ENCODE measurements at regions not wholly inside any gene's neighbourhood (a gene's known extent, or its start where the extent isn't known, plus 50 kb on each side); places are given as distances from the start of the nearest gene placed in this dataset.

DNA sequence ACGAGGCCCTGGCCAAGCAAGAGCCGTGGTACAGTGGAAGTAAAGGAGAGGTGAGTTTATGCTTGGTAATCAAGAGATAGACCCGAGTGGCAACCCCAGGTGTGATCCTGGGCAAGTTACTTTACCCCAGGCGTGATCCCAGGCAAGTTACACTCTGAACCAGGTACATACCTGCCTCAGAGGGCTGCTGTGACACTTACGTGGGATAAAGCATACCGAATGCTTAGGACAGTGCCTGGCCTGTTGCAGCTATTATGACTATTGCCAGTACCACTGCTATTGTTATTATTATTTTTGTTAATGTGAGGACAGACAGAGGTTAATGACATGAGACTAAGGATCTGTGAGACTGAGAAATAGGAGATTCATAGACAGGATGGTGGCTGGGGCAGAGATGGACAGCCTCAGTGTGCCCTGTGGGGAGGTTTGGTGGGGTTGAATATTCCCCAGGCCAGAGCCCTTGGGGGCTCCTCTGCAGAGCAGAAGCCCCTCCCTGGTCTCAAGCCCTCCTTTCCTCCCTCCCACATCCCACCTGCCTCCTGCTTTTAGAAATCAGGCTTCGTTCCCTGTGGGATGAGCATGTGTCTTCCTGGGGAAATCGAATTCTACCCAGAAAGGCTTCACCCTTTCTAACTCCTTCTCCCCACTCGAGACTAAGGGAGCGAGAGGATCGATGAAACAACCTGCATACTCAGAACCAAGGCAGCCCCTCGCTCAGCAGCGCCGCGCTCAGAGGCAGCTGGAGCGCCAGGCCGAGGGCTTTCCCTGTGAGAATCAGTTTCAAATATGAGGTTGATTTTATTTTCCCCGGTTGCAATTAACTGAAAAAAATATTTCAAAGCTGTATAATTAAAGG, 62.0 kb upstream of the SIX3 start:
- Histone ChIP-seq H4K20me1 (ENCODE audit: insufficient read depth) (no peaks in the 10 kb centered on the region), H3K27ac (no peak overlapping the region), H3F3A (ENCODE audit: insufficient read depth) (no peaks in the 10 kb centered on the region), H3K9me3 (ENCODE audit: low read depth) (no peaks in the 10 kb centered on the region), H3K27me3 (replicated peaks; ENCODE audit: insufficient read depth) (peaks cover 54% of the 10 kb centered on the region), H3K4me2 (ENCODE audit: unreplicated experiment) (no peak overlapping the region), H3K4me3 (no peak overlapping the region), H2AFZ (no peak overlapping the region), H3K4me1 (ENCODE audit: insufficient read depth) (no peaks in the 10 kb centered on the region), H3K36me3 (ENCODE audit: low read depth) (no peaks in the 10 kb centered on the region), H3K9ac (no peak overlapping the region), H3K9me2 (ENCODE audit: insufficient read depth) (no peaks in the 10 kb centered on the region), H3K79me2 (ENCODE audit: insufficient read depth) (no peaks in the 10 kb centered on the region)
- DNase-seq, result no peak
- in situ Hi-C loops (cut with MboI), result no loop called here
- no peak for TF ChIP-seq EZH2 (IDR thresholded peaks at IDR 0.05; ENCODE audit: insufficient read depth, poor library complexity, severe bottlenecking)
- TF ChIP-seq EZH2phosphoT487 (IDR thresholded peaks at IDR 0.05; ENCODE audit: insufficient read depth, low read depth), result no peak
- WGBS, 2 experiments (ENCODE audit: low coverage in 1 of 2, low lambda C conversion rate in 2 of 2, missing lambda C conversion rate in 2 of 2), result 66 to 68% methylated on average over 18 of the region's 18 CpGs

- Histone ChIP-seq H4K20me1 (ENCODE audit: insufficient read depth) (no peaks in the 10 kb centered on the region), H3F3A (ENCODE audit: insufficient read depth) (no peaks in the 10 kb centered on the region), H3K36me3 (ENCODE audit: low read depth) (no peaks in the 10 kb centered on the region), H3K9ac (no peak overlapping the region), H3K27ac (no peak overlapping the region), H3K9me3 (ENCODE audit: low read depth) (no peaks in the 10 kb centered on the region), H3K4me2 (ENCODE audit: unreplicated experiment) (no peak overlapping the region), H3K4me3 (no peak overlapping the region), H3K4me1 (ENCODE audit: insufficient read depth) (no peaks in the 10 kb centered on the region), H3K79me2 (ENCODE audit: insufficient read depth) (no peaks in the 10 kb centered on the region), H2AFZ (no peak overlapping the region), H3K27me3 (replicated peaks; ENCODE audit: insufficient read depth) (peaks cover 60% of the 10 kb centered on the region), H3K9me2 (ENCODE audit: insufficient read depth) (no peaks in the 10 kb centered on the region)
- WGBS, 2 experiments (ENCODE audit: low coverage in 1 of 2, low lambda C conversion rate in 2 of 2, missing lambda C conversion rate in 2 of 2), result 51 to 57% methylated on average over 8 of the region's 8 CpGs
- DNase-seq, result no peak
- in situ Hi-C loops (cut with MboI), result no loop called here
- TF ChIP-seq EZH2 (IDR thresholded peaks at IDR 0.05; ENCODE audit: insufficient read depth, poor library complexity, severe bottlenecking) (no peak), EZH2phosphoT487 (IDR thresholded peaks at IDR 0.05; ENCODE audit: insufficient read depth, low read depth) (no peak)
These were observed 61.4 kb upstream of the SIX3 start for GRCh38 chr2:44880125-44880483.

DNA sequence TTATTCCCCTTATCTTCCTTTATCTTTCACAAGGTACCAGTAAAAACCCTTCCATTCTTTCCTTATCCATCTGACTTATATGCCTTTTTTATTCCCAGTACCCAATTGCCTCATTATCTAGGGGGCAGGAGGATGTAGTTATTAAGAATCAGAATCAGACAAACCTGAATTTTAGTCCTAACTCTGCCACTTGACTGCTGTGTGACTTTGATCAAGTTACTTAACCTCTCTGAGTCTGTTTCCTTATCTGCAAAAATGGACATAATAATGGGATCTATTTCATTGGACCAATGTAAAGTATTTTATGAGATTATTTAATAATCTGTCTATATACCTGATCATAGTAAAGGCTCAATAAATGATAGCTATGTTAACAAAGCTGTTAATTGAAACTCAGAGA, 59.6 kb upstream of the SIX3 start:
- Histone ChIP-seq H3K9me3 (ENCODE audit: low read depth) (no peaks in the 10 kb centered on the region), H3K9me2 (ENCODE audit: insufficient read depth) (no peaks in the 10 kb centered on the region)
- in situ Hi-C loops (cut with MboI), result no loop called here

GRCh38 chr2:44883356-44883755, 58.1 kb upstream of the SIX3 start:
- Histone ChIP-seq H3K79me2 (ENCODE audit: insufficient read depth) (no peaks in the 10 kb centered on the region), H3K9me3 (ENCODE audit: low read depth) (no peaks in the 10 kb centered on the region), H3K4me2 (ENCODE audit: unreplicated experiment) (no peak overlapping the region), H3K4me3 (no peak overlapping the region), H2AFZ (no peak overlapping the region), H3K27ac (no peak overlapping the region), H3K4me1 (ENCODE audit: insufficient read depth) (no peaks in the 10 kb centered on the region), H3F3A (ENCODE audit: insufficient read depth) (no peaks in the 10 kb centered on the region), H3K9ac (no peak overlapping the region), H3K9me2 (ENCODE audit: insufficient read depth) (no peaks in the 10 kb centered on the region), H3K36me3 (ENCODE audit: low read depth) (no peaks in the 10 kb centered on the region), H4K20me1 (ENCODE audit: insufficient read depth) (no peaks in the 10 kb centered on the region), H3K27me3 (replicated peaks; ENCODE audit: insufficient read depth) (peaks cover 65% of the 10 kb centered on the region)
- no peak for DNase-seq
- no peak for TF ChIP-seq EZH2 (IDR thresholded peaks at IDR 0.05; ENCODE audit: insufficient read depth, poor library complexity, severe bottlenecking)
- TF ChIP-seq EZH2phosphoT487 (IDR thresholded peaks at IDR 0.05; ENCODE audit: insufficient read depth, low read depth), result no peak
- in situ Hi-C loops (cut with MboI), result no loop called here
- WGBS, 2 experiments (ENCODE audit: low coverage in 1 of 2, low lambda C conversion rate in 2 of 2, missing lambda C conversion rate in 2 of 2), result 55 to 64% methylated on average over 4 of the region's 4 CpGs

More for the DNA sequence above, 59.6 kb upstream of the SIX3 start:
- H3K4me1 ChIP-seq (ENCODE audit: insufficient read depth), result no peaks in the 10 kb centered on the region
- no peaks in the 10 kb centered on the region for H3K36me3 ChIP-seq (ENCODE audit: low read depth)
- DNase-seq, result no peak
- H3F3A ChIP-seq (ENCODE audit: insufficient read depth), result no peaks in the 10 kb centered on the region
- no peak overlapping the region for H3K9ac ChIP-seq
- no peaks in the 10 kb centered on the region for H4K20me1 ChIP-seq (ENCODE audit: insufficient read depth)
- no peak for TF ChIP-seq EZH2 (IDR thresholded peaks at IDR 0.05; ENCODE audit: insufficient read depth, poor library complexity, severe bottlenecking)
- peaks cover 73% of the 10 kb centered on the region for H3K27me3 ChIP-seq (replicated peaks; ENCODE audit: insufficient read depth)
- H3K4me2 ChIP-seq (ENCODE audit: unreplicated experiment), result no peak overlapping the region
- no peak overlapping the region for H3K27ac ChIP-seq
- H3K4me3 ChIP-seq, result no peak overlapping the region
- H3K79me2 ChIP-seq (ENCODE audit: insufficient read depth), result no peaks in the 10 kb centered on the region
- no peak overlapping the region for H2AFZ ChIP-seq

- Histone ChIP-seq H3K79me2 (ENCODE audit: insufficient read depth) (no peaks in the 10 kb centered on the region), H3K4me2 (ENCODE audit: unreplicated experiment) (no peak overlapping the region), H3K9me3 (ENCODE audit: low read depth) (no peaks in the 10 kb centered on the region), H3K4me1 (ENCODE audit: insufficient read depth) (no peaks in the 10 kb centered on the region), H3K27ac (no peak overlapping the region), H3K4me3 (no peak overlapping the region), H3K27me3 (replicated peaks; ENCODE audit: insufficient read depth) (peaks cover 58% of the 10 kb centered on the region), H3K9me2 (ENCODE audit: insufficient read depth) (no peaks in the 10 kb centered on the region), H3K36me3 (ENCODE audit: low read depth) (no peaks in the 10 kb centered on the region), H2AFZ (no peak overlapping the region), H4K20me1 (ENCODE audit: insufficient read depth) (no peaks in the 10 kb centered on the region), H3F3A (ENCODE audit: insufficient read depth) (no peaks in the 10 kb centered on the region), H3K9ac (no peak overlapping the region)
- 28 to 33% methylated on average over 3 of the region's 3 CpGs for WGBS, 2 experiments (ENCODE audit: low coverage in 1 of 2, low lambda C conversion rate in 2 of 2, missing lambda C conversion rate in 2 of 2)
- no peak for DNase-seq
- in situ Hi-C loops (cut with MboI), result no loop called here
- TF ChIP-seq EZH2 (IDR thresholded peaks at IDR 0.05; ENCODE audit: insufficient read depth, poor library complexity, severe bottlenecking) (no peak), EZH2phosphoT487 (IDR thresholded peaks at IDR 0.05; ENCODE audit: insufficient read depth, low read depth) (no peak)
These were observed 57.3 kb upstream of the SIX3 start for GRCh38 chr2:44884231-44884630.

Data from GM23248 (cell line).